BJ (cell line): ENCODE measurements at regions not wholly inside any gene's neighbourhood (a gene's known extent, or its start where the extent isn't known, plus 50 kb on each side); places are given as distances from the start of the nearest gene placed in this dataset.

Source experiments
- CTCF ChIA-PET: fragments of 350-600 bp; formaldehyde crosslinking; extraction: SDS; loops from one replicate; lab custom pipeline; 2021; ENCODE audit warnings: antibody characterized with exemption, inconsistent platforms; lab: Yijun Ruan, JAX
- POLR2A ChIA-PET: fragments of 300-600 bp; sonication (Branson Sonifier 250); formaldehyde crosslinking; extraction: SDS; loops from one replicate; lab custom pipeline; 2021; ENCODE audit warnings: antibody characterized with exemption; lab: Charles Lee
- DNase-seq: peaks from one replicate; pipeline ENCODE4 v3.0.0-alpha.2; 2011; ENCODE audit warnings: low read depth
- H3K27me3 ChIP-seq: 2 replicates; pipeline ENCODE4 v1.6.0; 2011; ENCODE audit warnings: low read length; ENCODE audit not compliant: control insufficient read depth, insufficient read depth
- H3K36me3 ChIP-seq: 2 replicates; pipeline ENCODE4 v1.5.1; 2011; ENCODE audit warnings: low read length; ENCODE audit not compliant: control insufficient read depth, insufficient read depth
- H3K4me3 ChIP-seq: 2 replicates; pipeline ENCODE4 v1.5.1; 2011; ENCODE audit warnings: low read depth, mild to moderate bottlenecking, control low read depth, low read length
- TF ChIP-seq, protein P1 (sequence below): IDR thresholded peaks from 2 replicates; pipeline ENCODE4 v1.5.1; 2011; ENCODE audit warnings: low read depth, mild to moderate bottlenecking, control low read depth, inconsistent platforms, low read length, moderate library complexity; ENCODE audit not compliant: insufficient read depth

- CTCF ChIA-PET = interaction anchor here (1.2 kb wide), 1 partner anchor 18 kb away, joined by 3 read pairs; no protein-coding TSS in a partner anchor
- Histone ChIP-seq H3K36me3 (no peaks in the 10 kb centered on the region), H3K4me3 (no peak overlapping the region), H3K27me3 (peaks cover 1% of the 10 kb centered on the region; the same call in 1 of the 2 replicates)
- TF ChIP-seq, protein P1, sequence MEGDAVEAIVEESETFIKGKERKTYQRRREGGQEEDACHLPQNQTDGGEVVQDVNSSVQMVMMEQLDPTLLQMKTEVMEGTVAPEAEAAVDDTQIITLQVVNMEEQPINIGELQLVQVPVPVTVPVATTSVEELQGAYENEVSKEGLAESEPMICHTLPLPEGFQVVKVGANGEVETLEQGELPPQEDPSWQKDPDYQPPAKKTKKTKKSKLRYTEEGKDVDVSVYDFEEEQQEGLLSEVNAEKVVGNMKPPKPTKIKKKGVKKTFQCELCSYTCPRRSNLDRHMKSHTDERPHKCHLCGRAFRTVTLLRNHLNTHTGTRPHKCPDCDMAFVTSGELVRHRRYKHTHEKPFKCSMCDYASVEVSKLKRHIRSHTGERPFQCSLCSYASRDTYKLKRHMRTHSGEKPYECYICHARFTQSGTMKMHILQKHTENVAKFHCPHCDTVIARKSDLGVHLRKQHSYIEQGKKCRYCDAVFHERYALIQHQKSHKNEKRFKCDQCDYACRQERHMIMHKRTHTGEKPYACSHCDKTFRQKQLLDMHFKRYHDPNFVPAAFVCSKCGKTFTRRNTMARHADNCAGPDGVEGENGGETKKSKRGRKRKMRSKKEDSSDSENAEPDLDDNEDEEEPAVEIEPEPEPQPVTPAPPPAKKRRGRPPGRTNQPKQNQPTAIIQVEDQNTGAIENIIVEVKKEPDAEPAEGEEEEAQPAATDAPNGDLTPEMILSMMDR = no peak
- DNase-seq = no peak
- POLR2A ChIA-PET = no interaction called here
These were observed 50.1 kb upstream of the ADRA2C start for GRCh38 chr4:3715855-3716630.

GRCh38 chr4:3715061-3715854 is 50.9 kb upstream of the ADRA2C start:
- TF ChIP-seq, protein P1 = no peak
- H3K4me3 ChIP-seq = no peak overlapping the region
- H3K27me3 ChIP-seq = peaks cover 1% of the 10 kb centered on the region; the same call in 1 of the 2 replicates
- DNase-seq = no peak
- POLR2A ChIA-PET = no interaction called here
- H3K36me3 ChIP-seq = no peaks in the 10 kb centered on the region
- CTCF ChIA-PET = interaction anchor here (0.6 to 1.2 kb wide), 2 partner anchors 17 to 308 kb away, joined by 3 read pairs; no protein-coding TSS in a partner anchor

DNA sequence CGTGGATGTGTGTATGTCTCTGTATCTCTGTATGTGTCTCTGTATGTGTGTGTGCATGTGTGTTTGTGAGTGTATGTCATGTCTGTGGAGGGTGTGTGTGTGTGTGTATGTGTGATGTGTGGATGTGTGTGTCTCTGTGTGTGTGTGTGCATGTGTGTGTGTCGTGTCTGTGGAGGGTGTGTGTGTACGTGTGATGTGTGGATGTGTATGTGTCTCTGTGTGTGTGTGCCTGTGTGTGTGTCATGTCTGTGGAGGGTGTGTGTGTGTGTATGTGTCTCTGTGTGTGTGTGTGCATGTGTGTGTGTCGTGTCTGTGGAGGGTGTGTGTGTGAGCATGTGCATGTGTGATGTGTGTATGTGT is 51.6 kb upstream of the ADRA2C start:
- no peaks in the 10 kb centered on the region for H3K36me3 ChIP-seq
- DNase-seq = no peak
- TF ChIP-seq, protein P1 = no peak
- no peak overlapping the region for H3K4me3 ChIP-seq
- peaks cover 1% of the 10 kb centered on the region; the same call in 1 of the 2 replicates for H3K27me3 ChIP-seq
- CTCF ChIA-PET = interaction anchor here (0.6 to 1.2 kb wide), 2 partner anchors 16 to 307 kb away, joined by 3 read pairs; no protein-coding TSS in a partner anchor
- POLR2A ChIA-PET = no interaction called here

- CTCF ChIA-PET = interaction anchor here (0.6 kb wide), 1 partner anchor 306 kb away, joined by 3 read pairs; no protein-coding TSS in a partner anchor
- DNase-seq = no peak
- peaks cover 1% of the 10 kb centered on the region; the same call in 1 of the 2 replicates for H3K27me3 ChIP-seq
- H3K4me3 ChIP-seq = no peak overlapping the region
- TF ChIP-seq, protein P1 = no peak
- POLR2A ChIA-PET = no interaction called here
- no peaks in the 10 kb centered on the region for H3K36me3 ChIP-seq
These were observed 52.2 kb upstream of the ADRA2C start for GRCh38 chr4:3713817-3714641.
